NCI-H146 (cell line): ENCODE measurements at regions not wholly inside any gene's neighbourhood (a gene's known extent, or its start where the extent isn't known, plus 50 kb on each side); places are given as distances from the start of the nearest gene placed in this dataset.
"Not testable (repeated sequence)": the region's sequence is repeated elsewhere in the genome, so short reads cannot be mapped to it uniquely, and the experiment has no call there.

Source experiments
- DNase-seq: peaks from one replicate; lab custom pipeline; 2025; lab: John Stamatoyannopoulos, UW

GRCh38 chrX:69062493-69062892 is 102.8 kb downstream of the PJA1 start:
- DNase-seq, result no peak

GRCh38 chrX:69060631-69061408 is 104.4 kb downstream of the PJA1 start:
- DNase-seq, result no peak

GRCh38 chrX:69055193-69055592 is 110.1 kb downstream of the PJA1 start:
- DNase-seq, result no peak

GRCh38 chrX:69054497-69054896 is 110.8 kb downstream of the PJA1 start:
- not testable (repeated sequence) for DNase-seq

GRCh38 chrX:69051901-69052300 is 113.4 kb downstream of the PJA1 start:
- DNase-seq, result no peak

- DNase-seq, result no peak
Observed at GRCh38 chrX:69050051-69050765, 115.0 kb downstream of the PJA1 start.

GRCh38 chrX:69046996-69047490 is 118.2 kb downstream of the PJA1 start:
- no peak for DNase-seq

GRCh38 chrX:69045616-69046345 is 119.5 kb downstream of the PJA1 start:
- no peak for DNase-seq

- no peak for DNase-seq
Observed at GRCh38 chrX:69038816-69039215, 126.4 kb downstream of the PJA1 start.

- DNase-seq, result no peak
Observed at GRCh38 chrX:69038188-69038587, 127.1 kb downstream of the PJA1 start.

- no peak for DNase-seq
Observed at GRCh38 chrX:69037786-69038185, 127.5 kb downstream of the PJA1 start.

GRCh38 chrX:69036674-69037573 is 128.3 kb downstream of the PJA1 start:
- DNase-seq, result no peak

- no peak for DNase-seq
Observed at GRCh38 chrX:69034451-69034850, 130.8 kb downstream of the PJA1 start.

GRCh38 chrX:69033936-69034335 is 131.3 kb downstream of the PJA1 start:
- DNase-seq, result no peak

- no peak for DNase-seq
Observed at GRCh38 chrX:69032601-69033000, 132.7 kb downstream of the PJA1 start.

- DNase-seq, result no peak
Observed at GRCh38 chrX:69031971-69032391, 133.3 kb downstream of the PJA1 start.

GRCh38 chrX:69031181-69031580 is 134.1 kb downstream of the PJA1 start:
- DNase-seq, result no peak

- no peak for DNase-seq
Observed at GRCh38 chrX:69029771-69030170, 135.5 kb downstream of the PJA1 start.

- DNase-seq, result no peak
Observed at GRCh38 chrX:69028761-69029120, 136.5 kb downstream of the PJA1 start.

GRCh38 chrX:69028006-69028760 is 137.1 kb downstream of the PJA1 start:
- DNase-seq, result no peak
